Activated CD4-positive, CD25-positive, alpha-beta regulatory T cell treated with anti-CD3 and anti-CD28 coated beads, Interleukin-2, amount 50 U/mL, for 16 hours (primary cell): ENCODE measurements at regions not wholly inside any gene's neighbourhood (a gene's known extent, or its start where the extent isn't known, plus 50 kb on each side); places are given as distances from the start of the nearest gene placed in this dataset.

Experiments used
- DNase-seq: peaks from one replicate; pipeline ENCODE4 v3.0.0-alpha.2; 2020; ENCODE audit warnings: low read depth, low spot score

DNA sequence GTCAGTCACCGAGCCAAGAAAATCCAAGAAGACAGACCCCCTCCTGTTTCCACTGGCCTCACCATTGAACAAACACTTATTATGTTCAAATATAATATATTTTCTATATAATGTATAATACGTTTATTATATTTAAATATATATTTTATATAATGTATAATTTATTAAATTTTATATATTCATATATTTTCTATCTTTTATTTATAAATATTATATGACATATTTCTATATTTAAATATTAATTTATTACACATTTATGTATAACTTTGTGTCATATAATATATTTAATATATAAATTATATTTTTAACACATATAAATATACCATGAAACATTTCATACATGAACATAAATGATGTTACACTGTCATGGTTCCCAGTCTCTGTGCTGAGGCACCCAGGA lies 60.9 kb upstream of the RMDN2 start:
- DNase-seq = no peak

DNA sequence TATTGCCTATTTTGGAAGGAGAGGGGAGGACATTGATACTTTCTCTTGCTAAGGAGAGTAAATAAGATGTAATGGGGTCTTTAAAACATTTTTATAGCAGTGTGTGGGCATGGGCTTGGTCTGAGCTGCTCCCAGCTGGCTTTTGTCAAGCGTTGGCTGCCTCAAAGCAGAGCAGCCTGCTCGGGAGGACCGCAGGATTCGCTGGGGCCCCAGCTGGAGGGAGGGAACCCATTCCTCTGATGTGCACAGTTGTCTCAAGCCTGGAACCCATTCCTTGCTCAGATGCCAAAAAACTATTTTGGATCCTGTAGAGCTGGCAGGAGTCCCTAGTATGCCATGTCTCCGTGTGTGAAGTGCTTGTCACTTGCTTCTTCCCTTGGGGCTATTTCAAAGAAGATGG lies 59.4 kb upstream of the RMDN2 start:
- no peak for DNase-seq

DNA sequence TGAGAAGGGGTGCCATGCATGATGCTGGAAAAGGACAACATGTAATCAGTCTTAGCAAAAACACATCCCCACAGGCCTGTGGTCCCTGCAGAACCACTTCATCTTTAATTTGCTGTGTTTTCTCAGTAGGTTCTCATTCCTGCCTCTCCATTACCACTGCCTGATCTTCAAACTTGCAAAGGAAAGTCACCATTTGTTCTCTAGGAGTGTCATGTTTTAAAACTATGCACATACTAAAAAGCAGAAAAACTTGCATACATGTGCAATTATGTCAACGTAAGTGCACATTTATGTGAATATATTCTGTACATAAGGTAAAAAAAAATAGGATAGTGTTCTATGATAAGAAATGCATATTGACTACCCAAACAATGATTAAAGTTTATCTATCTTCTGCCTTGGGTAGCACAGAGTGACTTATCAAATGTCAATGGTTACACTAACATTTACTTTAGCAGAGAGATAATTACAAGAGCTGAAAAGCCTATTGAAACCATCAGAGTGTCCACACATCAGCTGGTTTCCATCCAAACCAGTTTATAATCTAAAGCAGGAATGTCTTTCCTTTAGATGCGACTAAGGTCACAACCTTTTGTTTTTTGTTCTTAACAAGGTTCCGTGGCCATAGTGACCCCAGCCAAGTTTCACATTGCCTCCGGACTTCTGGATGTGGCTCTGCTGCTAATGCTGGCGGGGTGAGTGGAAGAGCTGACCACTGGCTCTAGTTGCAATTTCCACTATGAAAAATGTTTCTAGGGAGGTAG lies 58.7 kb upstream of the RMDN2 start:
- no peak for DNase-seq

DNA sequence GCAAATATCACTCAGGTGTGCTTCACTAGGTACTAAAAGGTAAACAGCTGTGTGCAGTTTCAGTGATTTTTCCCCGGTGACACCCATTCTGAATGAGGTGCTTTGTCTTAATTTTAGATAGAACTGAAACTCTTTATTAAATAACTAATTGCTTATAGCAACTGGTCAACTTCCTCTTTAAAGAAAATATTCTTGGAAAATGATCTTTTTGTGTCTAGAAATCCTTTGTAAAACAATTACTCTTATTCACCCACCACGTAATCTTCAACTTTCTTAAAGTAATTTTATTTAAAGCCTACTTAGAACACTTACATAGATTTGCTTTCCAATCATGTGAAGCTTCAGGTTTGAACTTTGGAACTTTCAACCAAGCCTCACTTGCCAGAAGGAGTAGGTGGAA lies 57.9 kb upstream of the RMDN2 start:
- no peak for DNase-seq

DNA sequence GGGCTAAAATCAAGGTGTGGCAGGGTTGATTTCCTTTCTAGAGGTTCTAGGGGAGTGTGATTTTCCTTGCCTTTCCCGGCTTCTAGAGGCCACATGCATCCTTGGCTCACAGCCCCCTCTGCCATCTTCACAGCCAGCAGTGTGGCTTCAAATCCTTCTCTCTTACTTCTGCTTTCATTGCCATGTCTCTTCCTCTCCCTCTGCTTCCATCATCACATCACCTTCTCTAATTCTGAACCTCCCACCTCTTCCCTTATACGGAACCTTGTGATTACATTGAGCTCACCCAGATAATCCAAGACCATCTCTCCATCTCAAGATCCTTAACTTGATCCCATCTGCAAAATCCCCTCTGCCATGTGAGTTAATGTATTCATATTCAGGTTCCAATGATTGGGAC lies 56.2 kb upstream of the RMDN2 start:
- DNase-seq = no peak

DNA sequence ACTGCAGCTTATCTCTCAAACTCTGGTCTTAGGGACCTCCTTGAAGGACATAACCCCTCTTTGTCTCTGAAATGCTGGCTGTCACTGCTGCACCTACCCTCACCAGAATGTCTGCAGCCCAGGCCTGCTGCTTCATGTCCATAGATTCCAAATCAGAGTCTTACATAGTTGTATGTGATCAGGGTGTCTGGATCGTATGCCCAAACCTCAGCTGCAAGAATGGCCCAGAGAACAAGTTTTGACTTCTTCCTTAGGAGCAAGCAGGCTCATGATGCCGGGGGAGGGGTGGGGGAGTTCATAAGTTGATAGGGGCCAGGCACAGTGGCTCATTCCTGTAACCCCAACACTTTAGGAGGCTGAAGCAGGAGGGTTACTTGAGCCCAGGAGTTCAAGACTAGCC lies 55.8 kb upstream of the RMDN2 start:
- DNase-seq = no peak

DNA sequence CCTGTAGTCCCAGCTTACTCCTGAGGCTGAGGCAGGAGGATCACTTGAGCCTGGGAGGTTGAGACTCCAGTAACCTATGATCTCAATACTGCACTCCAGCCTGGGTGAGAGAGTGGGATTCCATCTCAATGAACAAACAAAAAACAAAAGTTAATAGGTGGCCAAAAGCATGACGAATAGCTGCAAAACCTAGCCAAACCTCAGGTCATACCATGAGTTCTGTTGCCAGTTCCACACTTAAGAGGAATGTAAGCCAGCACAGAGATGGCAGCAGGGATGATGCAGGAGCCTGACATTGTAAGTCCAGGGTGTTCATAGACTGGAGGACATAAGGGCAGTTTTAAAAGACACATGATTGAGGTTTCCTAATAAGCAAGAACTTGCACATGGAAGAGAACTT lies 55.3 kb upstream of the RMDN2 start:
- DNase-seq = no peak

DNA sequence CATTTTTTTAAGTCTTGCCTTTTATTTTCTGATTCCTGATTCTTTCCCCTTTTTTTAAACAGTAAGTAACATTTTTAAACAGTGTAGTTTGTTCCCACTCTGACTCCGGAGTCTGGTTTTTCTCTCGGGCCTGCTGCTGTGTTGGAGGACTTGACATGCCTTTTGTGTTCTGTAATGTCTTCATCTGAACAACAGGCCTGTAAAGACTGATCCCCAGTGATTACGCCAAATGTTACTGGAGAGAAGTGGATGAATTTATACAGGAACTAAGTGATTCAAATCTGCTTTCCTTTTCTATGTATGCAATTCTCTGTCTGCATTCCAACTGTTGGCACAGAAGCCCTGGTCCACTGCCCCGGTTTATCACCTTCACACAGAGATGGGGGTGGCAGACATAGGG lies 54.3 kb upstream of the RMDN2 start:
- no peak for DNase-seq

DNA sequence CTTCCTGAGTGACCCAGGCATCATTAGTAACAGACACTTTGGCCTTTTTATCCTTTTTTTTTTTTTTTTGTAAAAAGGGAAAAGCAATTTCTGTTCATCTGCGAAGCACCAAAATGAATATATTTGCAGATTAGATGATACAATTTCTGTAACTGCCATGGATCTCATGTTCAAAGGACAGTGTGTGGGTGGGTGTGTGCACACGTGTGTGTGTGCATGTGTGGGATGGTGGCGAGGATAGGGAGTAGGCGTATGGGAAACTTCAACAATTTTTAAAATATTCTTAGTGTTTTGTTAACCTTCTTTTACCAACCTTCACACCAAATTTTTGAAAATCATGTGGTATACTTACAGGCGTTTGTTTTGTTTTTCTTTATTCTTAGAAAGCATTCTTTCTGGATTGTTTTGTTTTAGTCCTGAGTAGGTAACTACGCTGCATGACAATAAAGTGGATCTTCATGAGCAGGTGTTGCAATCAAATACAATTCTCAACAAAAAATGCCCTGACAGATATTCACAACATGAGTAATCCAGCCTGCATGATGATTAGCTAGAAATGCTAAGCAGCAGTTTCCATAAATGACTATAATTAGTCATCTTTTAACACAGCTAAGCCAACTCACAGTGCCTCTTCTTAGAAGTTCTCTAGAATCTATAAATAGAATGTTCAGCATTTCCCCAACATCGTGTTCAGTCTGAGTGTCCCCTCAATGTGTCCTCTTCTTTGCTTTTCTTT lies 53.5 kb upstream of the RMDN2 start:
- DNase-seq = no peak

DNA sequence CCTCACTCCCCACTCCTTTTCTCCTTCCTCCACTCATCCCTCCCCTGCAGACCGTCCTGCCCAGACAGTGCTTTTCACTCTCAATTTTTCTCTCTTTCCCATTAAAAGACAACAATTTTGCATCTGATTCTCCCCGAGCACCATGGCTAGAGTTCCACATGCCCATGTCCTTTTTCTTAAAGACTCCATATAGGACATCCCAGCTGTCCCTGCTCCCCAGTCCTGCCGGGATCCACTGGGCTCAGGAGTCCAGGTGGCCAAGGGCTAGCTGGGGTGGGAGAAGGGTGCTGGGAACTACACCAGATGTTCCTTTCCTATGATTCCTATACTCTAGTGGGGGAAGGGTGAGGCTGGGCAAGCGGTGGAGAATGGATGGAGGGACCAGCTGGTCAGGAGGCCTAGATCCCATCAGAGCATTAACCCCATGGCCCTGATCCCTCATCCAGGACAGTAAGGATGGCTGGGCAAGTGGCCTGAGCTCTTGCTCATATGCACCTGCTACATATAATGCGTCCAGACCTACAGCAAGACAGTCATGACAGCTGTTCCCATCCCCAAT lies 52.8 kb upstream of the RMDN2 start:
- no peak for DNase-seq

DNA sequence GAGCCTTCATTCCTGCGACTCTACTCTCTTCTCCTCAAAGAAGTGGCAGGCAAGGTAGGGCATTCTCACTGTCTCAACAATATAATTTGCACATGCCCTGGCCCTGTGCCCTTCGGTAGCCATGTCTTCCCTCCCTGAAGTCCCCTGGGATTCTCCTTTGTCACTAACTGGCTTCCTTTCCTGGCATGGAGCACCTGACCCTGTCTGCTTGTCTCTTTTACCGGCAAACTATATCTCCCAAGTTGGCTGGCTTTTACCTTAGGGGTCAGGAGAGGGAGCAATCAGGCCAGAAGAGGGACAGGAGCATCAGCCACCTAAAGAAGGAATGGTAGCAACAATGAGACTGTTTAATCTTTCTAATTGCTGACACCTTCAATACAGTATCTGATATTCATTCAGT lies 51.9 kb upstream of the RMDN2 start:
- no peak for DNase-seq

DNA sequence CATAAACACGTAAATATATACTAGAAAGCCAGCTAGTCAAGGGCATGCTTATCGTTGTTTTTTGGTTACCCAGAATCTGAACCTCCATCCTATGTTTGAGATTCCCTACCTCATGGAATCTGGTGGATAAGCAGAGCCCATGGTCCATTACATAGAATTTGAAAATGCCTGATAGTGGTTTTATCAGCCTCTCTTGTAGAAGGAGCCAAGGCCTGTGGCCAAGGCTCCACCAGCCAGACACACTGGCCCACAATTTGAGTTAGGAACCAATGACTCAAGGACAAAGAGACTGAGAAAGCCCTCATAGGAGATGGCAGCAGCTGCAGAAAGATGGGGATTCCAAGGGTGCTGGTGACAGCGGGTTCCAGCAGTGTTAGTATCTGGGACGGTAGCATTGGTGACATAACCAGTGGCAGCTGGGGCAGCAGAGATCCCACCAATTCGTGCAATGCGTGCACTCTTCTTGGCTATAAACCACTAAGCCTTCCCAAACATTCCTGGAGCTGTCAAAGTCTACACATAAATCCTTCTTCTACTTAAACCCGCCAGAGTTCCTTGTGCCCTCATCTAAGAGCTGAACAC lies 51.2 kb upstream of the RMDN2 start:
- no peak for DNase-seq

DNA sequence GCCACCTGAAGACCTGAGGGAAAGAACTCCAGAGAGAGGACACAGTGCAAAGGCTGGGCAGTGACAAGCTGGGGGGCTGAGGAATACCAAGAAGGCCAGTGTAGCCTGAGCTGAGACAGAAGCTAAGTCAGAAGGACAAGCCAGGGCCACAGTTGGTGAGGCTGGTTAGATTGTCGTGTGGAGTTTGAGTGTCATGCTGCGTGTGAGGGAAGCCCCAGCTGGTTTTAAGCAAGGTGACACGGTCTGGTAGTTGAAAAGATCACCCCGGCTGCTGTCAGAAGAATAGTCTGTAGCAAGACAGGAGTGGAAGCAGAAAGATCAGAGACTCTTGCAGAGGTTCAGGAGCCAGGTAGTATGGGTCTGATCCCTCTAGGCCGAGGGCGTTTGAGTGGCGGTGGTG lies 50.6 kb upstream of the RMDN2 start:
- DNase-seq = no peak
